HCT116 (cell line): ENCODE measurements at regions not wholly inside any gene's neighbourhood (a gene's known extent, or its start where the extent isn't known, plus 50 kb on each side); places are given as distances from the start of the nearest gene placed in this dataset.

Source experiments
- ATAC-seq: fragments of 200-7000 bp; cut with Tn5 transposase; 2 replicates; pipeline ENCODE4 v1.9.1; 2020; ENCODE audit warnings: mild to moderate bottlenecking, moderate library complexity
- BruUV-seq: library from RNA; stranded (reverse); fragments of 400-500 nt; replicated peaks from 2 replicates; lab custom pipeline; 2021; lab: Mats Ljungman, UMichigan
- CTCF ChIA-PET: fragments of 300-600 bp; sonication (Branson Sonifier 250); formaldehyde crosslinking; loops from one replicate; lab custom pipeline; 2021; ENCODE audit warnings: antibody characterized with exemption; lab: Charles Lee
- POLR2A ChIA-PET: fragments of 300-600, 350-600 bp; sonication (Branson Sonifier 250); formaldehyde crosslinking; loops from one replicate; lab custom pipeline; 2021; ENCODE audit warnings: antibody characterized with exemption; lab: Charles Lee
- RAD21 ChIA-PET, 2 experiments: fragments of 300-600 bp; sonication (Branson Sonifier 250); formaldehyde crosslinking; loops; one replicate each; lab custom pipeline; 2023; ENCODE audit warnings: low total read pairs in 2 of 2; ENCODE audit not compliant: uncharacterized antibody in 2 of 2, unreplicated experiment in 2 of 2, low non-redundant PET in 1 of 2; lab: Charles Lee
- DNase-seq: peaks from one replicate; pipeline ENCODE4 v3.0.0-alpha.2; 2010; ENCODE audit warnings: low read depth, low spot score
- H2AFZ ChIP-seq: fragments of 200-600 bp; shearing (Covaris generic), sonication (generic); 2 replicates; pipeline ENCODE4 v1.6.1; 2017; ENCODE audit warnings: low read depth, mixed run types, mixed read lengths, antibody characterized with exemption, low read length; ENCODE audit not compliant: poor library complexity, severe bottlenecking
- H3K27ac ChIP-seq: 2 replicates; pipeline ENCODE4 v1.5.1; 2012; ENCODE audit warnings: low read depth, low read length
- H3K27me3 ChIP-seq: fragments of 200-600 bp; sonication (generic); 2 replicates; pipeline ENCODE4 v1.6.1; 2016; ENCODE audit warnings: mixed run types, low read length, mixed read lengths; ENCODE audit not compliant: insufficient read depth
- H3K36me3 ChIP-seq, 2 experiments: fragments of 200-500 bp in 1 of 2; fragments of 200-600 bp in 1 of 2; sonication (Bioruptor generic) in 1 of 2; sonication (generic) in 1 of 2; 2 replicates each; pipeline versions ENCODE4 v1.5.1 to v1.6.1; 2014 to 2016; ENCODE audit warnings: low read length in 2 of 2, inconsistent platforms in 1 of 2, mixed read lengths in 1 of 2, mixed run types in 1 of 2; ENCODE audit not compliant: insufficient read depth in 2 of 2, control insufficient read depth in 1 of 2
- H3K4me1 ChIP-seq, 2 experiments: fragments of 200-600 bp in 1 of 2; sonication (generic) in 1 of 2; 2 replicates each; pipeline versions ENCODE4 v1.5.1 to v1.6.1; 2012 to 2017; ENCODE audit warnings: low read length in 2 of 2, inconsistent platforms in 1 of 2, mild to moderate bottlenecking in 1 of 2, mixed read lengths in 1 of 2, mixed run types in 1 of 2, moderate library complexity in 1 of 2; ENCODE audit not compliant: insufficient read depth in 2 of 2, control insufficient read depth in 1 of 2
- H3K4me2 ChIP-seq: fragments of 200-600 bp; sonication (generic); 2 replicates; pipeline ENCODE4 v1.6.1; 2017; ENCODE audit warnings: mixed run types, low read length, mixed read lengths
- H3K4me3 ChIP-seq, 2 experiments: fragments of 200-600 bp in 1 of 2; sonication (generic) in 1 of 2; replicated peaks in 1 of 2; 2 replicates each; pipeline ENCODE4 v1.5.1; 2011 to 2016; ENCODE audit warnings: low read length in 2 of 2, control low read depth in 1 of 2, low read depth in 1 of 2, mild to moderate bottlenecking in 1 of 2, mixed read lengths in 1 of 2, mixed run types in 1 of 2
- H3K79me2 ChIP-seq: fragments of 200-600 bp; sonication (generic); 2 replicates; pipeline ENCODE4 v1.6.1; 2017; ENCODE audit warnings: mild to moderate bottlenecking, mixed run types, low read length, moderate library complexity, mixed read lengths; ENCODE audit not compliant: insufficient read depth
- H3K9ac ChIP-seq: fragments of 200-600 bp; sonication (generic); 2 replicates; pipeline ENCODE4 v1.6.1; 2016; ENCODE audit warnings: low read length, mixed read lengths
- H3K9me2 ChIP-seq: fragments of 200-600 bp; sonication (generic), shearing (Covaris generic); 2 replicates; pipeline ENCODE4 v1.6.1; 2017; ENCODE audit warnings: mixed run types, mild to moderate bottlenecking, moderate library complexity; ENCODE audit not compliant: insufficient read depth
- H3K9me3 ChIP-seq, 2 experiments: fragments of 200-500 bp in 1 of 2; fragments of 200-600 bp in 1 of 2; sonication (Bioruptor generic) in 1 of 2; sonication (generic) in 1 of 2; 2 replicates each; pipeline ENCODE4 v1.6.1; 2014 to 2017; ENCODE audit warnings: low read length in 2 of 2, mixed read lengths in 2 of 2, inconsistent platforms in 1 of 2, low read depth in 1 of 2, mild to moderate bottlenecking in 1 of 2, mixed run types in 1 of 2, moderate library complexity in 1 of 2; ENCODE audit not compliant: control insufficient read depth in 1 of 2, insufficient read depth in 1 of 2
- H4K20me1 ChIP-seq: fragments of 200-600 bp; sonication (generic), shearing (Covaris generic); 2 replicates; pipeline ENCODE4 v1.6.1; 2017; ENCODE audit warnings: mixed run types, mild to moderate bottlenecking, moderate library complexity; ENCODE audit not compliant: insufficient read depth
- CEBPB ChIP-seq: IDR thresholded peaks from 2 replicates; pipeline ENCODE4 v1.6.1; 2012; ENCODE audit warnings: low read depth
- EGR1 ChIP-seq: IDR thresholded peaks from 2 replicates; pipeline ENCODE4 v1.6.1; 2012; ENCODE audit warnings: low read depth
- JUND ChIP-seq: IDR thresholded peaks from 2 replicates; pipeline ENCODE4 v1.6.1; 2012
- POLR2A ChIP-seq: IDR thresholded peaks from 2 replicates; pipeline ENCODE4 v1.7.0; 2011; ENCODE audit warnings: borderline replicate concordance; ENCODE audit not compliant: insufficient read depth, insufficient read length; ENCODE audit errors: extremely low read depth
- POLR2AphosphoS5 ChIP-seq: IDR thresholded peaks from 2 replicates; pipeline ENCODE4 v1.6.1; 2011; ENCODE audit warnings: mild to moderate bottlenecking, low read depth, low read length, moderate library complexity
- RAD21 ChIP-seq: IDR thresholded peaks from 2 replicates; pipeline ENCODE4 v1.6.1; 2012; ENCODE audit warnings: low read depth, mild to moderate bottlenecking
- REST ChIP-seq: IDR thresholded peaks from 2 replicates; pipeline ENCODE4 v1.6.1; 2012; ENCODE audit warnings: low read depth
- SIN3A ChIP-seq: IDR thresholded peaks from 2 replicates; pipeline ENCODE4 v1.6.1; 2012; ENCODE audit warnings: low read depth
- SRF ChIP-seq: IDR thresholded peaks from 2 replicates; pipeline ENCODE4 v1.6.1; 2012; ENCODE audit warnings: low read depth
- TCF7L2 ChIP-seq: IDR thresholded peaks from 2 replicates; pipeline ENCODE4 v1.7.0; 2011; ENCODE audit warnings: borderline replicate concordance, inconsistent platforms; ENCODE audit not compliant: insufficient read depth, insufficient read length; ENCODE audit errors: extremely low read depth
- YY1 ChIP-seq: IDR thresholded peaks from 2 replicates; pipeline ENCODE4 v1.6.1; 2011; ENCODE audit warnings: low read length, low read depth, moderate library complexity, mild to moderate bottlenecking; ENCODE audit not compliant: insufficient replicate concordance; ENCODE audit errors: extremely low read depth
- ZBTB33 ChIP-seq: IDR thresholded peaks from 2 replicates; pipeline ENCODE4 v1.6.1; 2011; ENCODE audit warnings: mild to moderate bottlenecking, low read length, moderate library complexity; ENCODE audit not compliant: insufficient replicate concordance; ENCODE audit errors: extremely low read depth
- ZNF274 ChIP-seq: fragments of 200-500 bp; sonication (Bioruptor generic); IDR thresholded peaks from 2 replicates; pipeline ENCODE4 v1.6.1; 2014; ENCODE audit warnings: mild to moderate bottlenecking, low read depth, low read length, inconsistent platforms
- intact Hi-C: fragments of 100-400 bp; cut with micrococcal nuclease; formaldehyde crosslinking; loops from 2 replicates; pipeline ENCODE4 v1.10.0; 2022
- TF ChIP-seq, protein P1 (sequence below): IDR thresholded peaks from 2 replicates; pipeline ENCODE4 v1.6.1; 2012

DNA sequence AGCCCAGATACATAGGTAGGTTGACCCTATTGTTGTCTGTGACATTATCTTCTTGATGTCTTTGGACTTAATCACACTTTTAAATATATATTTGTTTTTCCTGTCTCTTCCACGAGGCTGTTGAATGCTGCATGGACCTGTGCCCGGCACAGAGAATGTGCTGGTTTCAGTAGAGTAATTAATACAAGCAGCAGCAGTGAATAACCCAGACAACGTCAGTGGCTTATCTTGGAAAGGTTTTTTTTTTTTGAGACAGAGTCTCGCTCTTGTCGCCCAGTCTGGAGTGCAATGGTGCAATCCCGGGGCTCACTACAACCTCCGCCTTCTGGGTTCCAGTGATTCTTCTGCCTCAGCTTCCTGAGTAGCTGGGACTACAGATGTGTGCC is 108.2 kb downstream of the CDH26 start:
- H2AFZ ChIP-seq: no peak overlapping the region
- DNase-seq: no peak
- CTCF ChIA-PET: no interaction called here

More for the DNA sequence above, 108.2 kb downstream of the CDH26 start:
- Histone ChIP-seq H3K4me3 (no peak overlapping the region), H3K4me1 (no peaks in the 10 kb centered on the region), H3K36me3 (no peaks in the 10 kb centered on the region), H3K9me2 (no peaks in the 10 kb centered on the region), H3K9ac (no peak overlapping the region), H3K9me3 (no peaks in the 10 kb centered on the region), H3K4me2 (no peak overlapping the region), H4K20me1 (no peaks in the 10 kb centered on the region), H3K27me3 (peaks cover 53% of the 10 kb centered on the region), H3K79me2 (no peaks in the 10 kb centered on the region), H3K27ac (no peak overlapping the region)
- POLR2A ChIA-PET: no interaction called here
- BruUV-seq: no TSS peak
- no peak for ATAC-seq
- intact Hi-C loops: no loop called here
- TF ChIP-seq REST (no peak), ZNF274 (no peak), EGR1 (no peak), SIN3A (no peak), YY1 (no peak), SRF (no peak), JUND (no peak), CEBPB (no peak), ZBTB33 (no peak), POLR2AphosphoS5 (no peak), RAD21 (no peak), POLR2A (no peak), TCF7L2 (no peak)
- TF ChIP-seq, protein P1, sequence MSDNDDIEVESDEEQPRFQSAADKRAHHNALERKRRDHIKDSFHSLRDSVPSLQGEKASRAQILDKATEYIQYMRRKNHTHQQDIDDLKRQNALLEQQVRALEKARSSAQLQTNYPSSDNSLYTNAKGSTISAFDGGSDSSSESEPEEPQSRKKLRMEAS: no peak
- RAD21 ChIA-PET: no interaction called here
